ENCODE measurements at regions not wholly inside any gene's neighbourhood (a gene's known extent, or its start where the extent isn't known, plus 50 kb on each side); places are given as distances from the start of the nearest gene placed in this dataset.
"Not testable (repeated sequence)": the region's sequence is repeated elsewhere in the genome, so short reads cannot be mapped to it uniquely, and the experiment has no call there.

GRCh38 chr14:53242898-53243297 lies 89.8 kb upstream of the DDHD1 start:
- DNase-seq = not testable (repeated sequence)

- DNase-seq = no peak
These were observed 84.4 kb upstream of the DDHD1 start for GRCh38 chr14:53237488-53237887.

GRCh38 chr14:53236708-53237107 lies 83.6 kb upstream of the DDHD1 start:
- DNase-seq = no peak

- no peak for DNase-seq
These were observed 78.0 kb upstream of the DDHD1 start for GRCh38 chr14:53231171-53231570.

- DNase-seq = no peak
These were observed 75.8 kb upstream of the DDHD1 start for GRCh38 chr14:53228966-53229365.

GRCh38 chr14:53227154-53227718 lies 74.1 kb upstream of the DDHD1 start:
- DNase-seq = no peak

GRCh38 chr14:53226553-53226952 lies 73.4 kb upstream of the DDHD1 start:
- no peak for DNase-seq

GRCh38 chr14:53220914-53221313 lies 67.8 kb upstream of the DDHD1 start:
- no peak for DNase-seq

- no peak for DNase-seq
These were observed 65.0 kb upstream of the DDHD1 start for GRCh38 chr14:53218161-53218560.

- DNase-seq = peak; percentile 64 to 67
These were observed 64.3 kb upstream of the DDHD1 start for GRCh38 chr14:53217316-53217994.

- DNase-seq = not testable (repeated sequence)
These were observed 63.8 kb upstream of the DDHD1 start for GRCh38 chr14:53216955-53217315.

GRCh38 chr14:53216478-53216877 lies 63.4 kb upstream of the DDHD1 start:
- not testable (repeated sequence) for DNase-seq

GRCh38 chr14:53215101-53215500 lies 62.0 kb upstream of the DDHD1 start:
- DNase-seq = no peak

- no peak for DNase-seq
These were observed 61.3 kb upstream of the DDHD1 start for GRCh38 chr14:53214384-53214783.

GRCh38 chr14:53213761-53214160 lies 60.6 kb upstream of the DDHD1 start:
- DNase-seq = no peak

GRCh38 chr14:53209370-53209769 lies 56.2 kb upstream of the DDHD1 start:
- DNase-seq = no peak
